ENCODE measurements at regions not wholly inside any gene's neighbourhood (a gene's known extent, or its start where the extent isn't known, plus 50 kb on each side); places are given as distances from the start of the nearest gene placed in this dataset.
A peak's percentile ranks its signal among the peaks of the same experiment; 100 is the strongest.

DNA sequence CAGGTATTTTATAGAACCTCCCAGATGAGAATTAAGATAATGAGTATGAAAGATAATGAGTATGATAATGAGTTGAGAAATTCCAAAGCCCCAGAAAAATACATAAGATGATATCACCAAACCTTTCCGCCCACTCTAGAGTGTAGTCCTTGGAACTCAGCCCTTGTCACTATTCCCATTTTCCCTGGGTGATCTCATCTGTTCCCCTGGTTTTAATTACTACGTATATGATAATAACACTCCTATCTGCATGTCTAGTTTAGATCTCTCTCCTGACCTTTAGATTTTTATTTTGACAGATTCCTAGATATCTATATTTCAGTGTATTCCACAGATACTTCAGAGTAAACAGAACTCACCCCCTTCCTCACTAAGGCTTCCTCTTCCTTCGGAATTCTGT is 51.0 kb upstream of the ASIP start:
- H3K4me3 ChIP-seq (ENCODE audit: low read length) = no peak overlapping the region
- TF ChIP-seq, protein P1, sequence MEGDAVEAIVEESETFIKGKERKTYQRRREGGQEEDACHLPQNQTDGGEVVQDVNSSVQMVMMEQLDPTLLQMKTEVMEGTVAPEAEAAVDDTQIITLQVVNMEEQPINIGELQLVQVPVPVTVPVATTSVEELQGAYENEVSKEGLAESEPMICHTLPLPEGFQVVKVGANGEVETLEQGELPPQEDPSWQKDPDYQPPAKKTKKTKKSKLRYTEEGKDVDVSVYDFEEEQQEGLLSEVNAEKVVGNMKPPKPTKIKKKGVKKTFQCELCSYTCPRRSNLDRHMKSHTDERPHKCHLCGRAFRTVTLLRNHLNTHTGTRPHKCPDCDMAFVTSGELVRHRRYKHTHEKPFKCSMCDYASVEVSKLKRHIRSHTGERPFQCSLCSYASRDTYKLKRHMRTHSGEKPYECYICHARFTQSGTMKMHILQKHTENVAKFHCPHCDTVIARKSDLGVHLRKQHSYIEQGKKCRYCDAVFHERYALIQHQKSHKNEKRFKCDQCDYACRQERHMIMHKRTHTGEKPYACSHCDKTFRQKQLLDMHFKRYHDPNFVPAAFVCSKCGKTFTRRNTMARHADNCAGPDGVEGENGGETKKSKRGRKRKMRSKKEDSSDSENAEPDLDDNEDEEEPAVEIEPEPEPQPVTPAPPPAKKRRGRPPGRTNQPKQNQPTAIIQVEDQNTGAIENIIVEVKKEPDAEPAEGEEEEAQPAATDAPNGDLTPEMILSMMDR (conservative IDR thresholded peaks at IDR 0.05; ENCODE audit: low read depth, low read length) = no peak
- no peak for DNase-seq (ENCODE audit: low read depth)

DNA sequence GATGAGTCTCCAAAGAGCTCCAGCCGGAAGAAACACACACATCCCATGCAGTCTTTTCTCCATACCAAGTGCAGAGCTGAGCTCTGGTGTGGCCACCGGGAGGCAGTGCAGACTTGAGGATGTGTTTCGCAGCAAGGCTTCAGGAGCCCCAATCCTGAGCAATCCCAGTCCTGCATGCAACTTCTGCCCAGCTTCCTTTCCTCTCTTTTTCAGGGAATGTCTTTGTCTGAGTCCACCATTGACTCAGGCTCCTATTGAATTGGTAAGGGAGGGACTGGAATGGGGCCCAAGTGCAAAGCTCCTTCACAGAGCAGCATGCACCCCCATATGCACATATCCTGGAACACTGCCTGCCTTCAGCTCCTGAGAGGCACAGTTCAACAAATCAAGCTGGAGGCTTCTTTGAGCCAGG is 50.5 kb upstream of the ASIP start:
- DNase-seq (ENCODE audit: low read depth) = peak; percentile 29
- H3K4me3 ChIP-seq (ENCODE audit: low read length) = no peak overlapping the region
- TF ChIP-seq, protein P1 (conservative IDR thresholded peaks at IDR 0.05; ENCODE audit: low read depth, low read length) = peak; percentile 94

Data from retinal pigment epithelial cell (primary cell).